Urinary bladder (tissue), 3 donors: ENCODE measurements at regions not wholly inside any gene's neighbourhood (a gene's known extent, or its start where the extent isn't known, plus 50 kb on each side); places are given as distances from the start of the nearest gene placed in this dataset.

Experiments used
- DNase-seq: peaks from one replicate; pipeline ENCODE4 v3.0.0-alpha.2; 2015; ENCODE audit errors: extremely low spot score
- H3K27ac ChIP-seq: one replicate; pipeline ENCODE4 v1.5.1; 2013; ENCODE audit warnings: low read depth, mild to moderate bottlenecking, moderate library complexity
- H3K36me3 ChIP-seq: one replicate; pipeline ENCODE4 v1.6.1; 2013; ENCODE audit warnings: mild to moderate bottlenecking, moderate library complexity; ENCODE audit not compliant: insufficient read depth
- H3K4me1 ChIP-seq: one replicate; pipeline ENCODE4 v1.6.1; 2013; ENCODE audit warnings: mild to moderate bottlenecking, moderate library complexity; ENCODE audit not compliant: insufficient read depth
- H3K4me3 ChIP-seq: one replicate; pipeline ENCODE4 v1.5.1; 2013; ENCODE audit warnings: low read depth, low read length
- WGBS: extraction: QIAGEN DNeasy Blood & Tissue Kit; methylation state at CpG from one replicate; pipeline ENCODE4 v1.1.7; 2013; 5-methylcytosine and 5-hydroxymethylcytosine counted together
- donor health status: healthy with polysubstance abuse.
- donor health status: healthy.

DNA sequence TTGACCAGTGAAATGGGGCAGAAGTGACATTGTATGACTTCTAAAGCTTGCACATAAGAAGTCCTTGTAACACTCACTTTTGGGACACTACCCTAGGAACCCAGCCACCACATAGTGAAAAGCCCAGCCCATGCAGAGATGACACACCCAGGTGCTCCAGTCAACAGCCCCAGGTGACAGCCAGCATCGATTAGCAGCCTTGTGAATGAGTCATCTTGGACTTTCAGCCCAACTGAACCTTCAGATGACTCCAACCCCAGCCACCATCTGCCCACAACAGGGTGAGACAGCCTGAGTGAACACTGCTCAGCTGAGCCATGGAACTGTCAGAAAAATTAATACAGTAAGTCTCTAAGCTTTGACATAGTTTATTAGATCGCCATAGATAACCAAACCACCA lies 458.6 kb downstream of the ZSWIM6 start:
- H3K4me3 ChIP-seq = no peak overlapping the region
- 77% methylated on average over 2 of the region's 2 CpGs for WGBS

DNA sequence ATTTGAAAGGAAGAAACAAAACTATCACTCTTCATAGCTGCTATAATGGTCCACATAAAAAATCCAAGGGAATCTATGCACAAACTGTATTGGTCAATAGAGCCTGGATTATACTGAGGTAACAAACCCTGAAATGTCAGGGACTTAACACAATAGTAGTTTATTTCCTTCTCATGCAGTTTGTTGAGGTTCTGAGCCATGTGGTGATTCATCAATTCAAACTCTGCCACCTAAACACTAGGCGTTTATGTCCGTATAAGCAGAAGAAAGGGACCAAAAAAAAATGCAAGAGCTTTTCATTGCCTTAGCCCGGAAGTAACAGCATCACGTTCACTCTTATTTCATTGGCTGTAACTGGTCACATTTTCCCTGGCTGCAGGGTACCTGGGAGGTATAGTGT lies 464.7 kb downstream of the ZSWIM6 start:
- no peaks in the 10 kb centered on the region for H3K36me3 ChIP-seq
- WGBS = 82% methylated on average over 4 of the region's 4 CpGs
- no peak for DNase-seq
- no peak overlapping the region for H3K27ac ChIP-seq
- H3K4me1 ChIP-seq = no peaks in the 10 kb centered on the region
- H3K4me3 ChIP-seq = no peak overlapping the region

More for the DNA sequence above, 458.6 kb downstream of the ZSWIM6 start:
- no peaks in the 10 kb centered on the region for H3K36me3 ChIP-seq
- no peak overlapping the region for H3K27ac ChIP-seq
- DNase-seq = no peak
- no peaks in the 10 kb centered on the region for H3K4me1 ChIP-seq

DNA sequence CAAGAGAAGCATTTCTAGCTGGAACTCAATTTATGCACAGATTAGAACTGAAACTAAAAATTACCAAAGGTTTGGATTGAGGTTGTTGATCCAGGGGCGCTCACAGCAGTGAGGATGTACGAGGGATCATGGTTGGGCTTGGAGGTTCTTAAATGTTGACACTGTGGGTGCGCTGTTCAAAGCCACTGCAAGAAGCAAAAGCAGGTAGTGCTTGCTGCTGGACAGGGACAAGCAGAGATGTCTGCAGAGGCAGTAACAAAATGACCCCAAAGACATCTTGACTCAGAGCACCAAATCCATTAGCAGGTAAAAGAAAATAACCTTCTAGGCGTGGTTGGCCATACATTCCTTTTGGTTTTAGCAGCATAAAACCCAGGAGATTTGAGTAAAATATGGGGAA lies 468.4 kb downstream of the ZSWIM6 start:
- Histone ChIP-seq H3K4me1 (no peaks in the 10 kb centered on the region), H3K27ac (no peak overlapping the region), H3K4me3 (no peak overlapping the region), H3K36me3 (no peaks in the 10 kb centered on the region)
- DNase-seq = no peak
- WGBS = 89% methylated on average over 4 of the region's 4 CpGs

GRCh38 chr5:61801174-61801573 lies 469.1 kb downstream of the ZSWIM6 start:
- Histone ChIP-seq H3K36me3 (no peaks in the 10 kb centered on the region), H3K27ac (no peak overlapping the region), H3K4me1 (no peaks in the 10 kb centered on the region), H3K4me3 (no peak overlapping the region)
- no peak for DNase-seq
- WGBS = 53% methylated on average over 4 of the region's 4 CpGs

DNA sequence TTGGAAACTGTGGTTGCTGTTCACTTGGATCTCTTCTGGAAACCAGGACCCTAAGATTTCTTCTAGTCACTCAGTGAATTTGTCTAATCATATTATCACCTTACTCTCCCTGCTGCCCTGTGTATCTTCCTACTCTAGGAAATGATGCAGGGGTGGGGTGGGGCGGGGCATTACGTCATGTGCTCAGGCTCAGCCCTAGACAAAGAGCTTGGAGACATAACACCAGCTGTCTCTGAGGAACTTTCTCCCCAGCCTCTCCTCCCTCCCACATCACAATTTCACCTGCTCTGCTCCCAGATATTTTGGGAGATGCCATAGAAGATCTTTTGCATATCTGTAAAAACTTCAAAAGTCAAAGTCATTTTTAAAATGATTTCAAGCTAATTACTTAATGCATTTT lies 470.4 kb downstream of the ZSWIM6 start:
- WGBS = 65% methylated on average over 2 of the region's 2 CpGs
- no peaks in the 10 kb centered on the region for H3K4me1 ChIP-seq
- no peak for DNase-seq
- H3K27ac ChIP-seq = no peak overlapping the region
- no peak overlapping the region for H3K4me3 ChIP-seq
- H3K36me3 ChIP-seq = no peaks in the 10 kb centered on the region

GRCh38 chr5:61805101-61805500 lies 473.0 kb downstream of the ZSWIM6 start:
- Histone ChIP-seq H3K4me3 (no peak overlapping the region), H3K27ac (no peak overlapping the region), H3K36me3 (no peaks in the 10 kb centered on the region), H3K4me1 (no peaks in the 10 kb centered on the region)
- no peak for DNase-seq
- WGBS = 52% methylated on average over 5 of the region's 5 CpGs

- Histone ChIP-seq H3K4me3 (no peak overlapping the region), H3K27ac (no peak overlapping the region), H3K36me3 (no peaks in the 10 kb centered on the region), H3K4me1 (no peaks in the 10 kb centered on the region)
- no peak for DNase-seq
- 82% methylated on average over 3 of the region's 3 CpGs for WGBS
Observed at GRCh38 chr5:61806491-61807020, 474.5 kb downstream of the ZSWIM6 start.

- Histone ChIP-seq H3K27ac (no peak overlapping the region), H3K4me3 (no peak overlapping the region), H3K4me1 (no peaks in the 10 kb centered on the region), H3K36me3 (no peaks in the 10 kb centered on the region)
- DNase-seq = no peak
- WGBS = 77% methylated on average over 3 of the region's 3 CpGs
Observed at GRCh38 chr5:61808091-61808490, 476.0 kb downstream of the ZSWIM6 start.

DNA sequence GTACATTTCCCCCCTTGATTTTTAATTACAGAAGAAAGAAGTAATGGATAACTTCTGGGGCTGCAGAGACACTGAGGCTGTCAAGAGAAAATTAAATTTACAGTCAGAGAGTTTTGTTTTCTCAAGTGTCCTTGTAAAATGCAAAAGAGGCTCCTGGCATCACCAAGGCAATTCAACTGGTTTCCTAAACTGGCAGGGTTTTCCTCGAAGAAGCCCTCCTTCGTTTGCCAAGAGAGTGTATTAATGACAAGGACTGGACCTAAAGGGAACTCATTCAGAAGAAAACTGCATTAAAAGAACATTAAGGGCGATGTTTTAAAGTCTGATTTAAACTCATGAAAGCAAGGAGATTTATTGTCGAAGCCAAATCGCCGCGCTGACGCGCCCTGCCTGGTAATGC lies 476.9 kb downstream of the ZSWIM6 start:
- DNase-seq = no peak
- no peaks in the 10 kb centered on the region for H3K36me3 ChIP-seq
- WGBS = 89% methylated on average over 9 of the region's 9 CpGs
- no peak overlapping the region for H3K27ac ChIP-seq
- no peak overlapping the region for H3K4me3 ChIP-seq
- no peaks in the 10 kb centered on the region for H3K4me1 ChIP-seq

GRCh38 chr5:61809651-61810050 lies 477.6 kb downstream of the ZSWIM6 start:
- WGBS = 71% methylated on average over 4 of the region's 4 CpGs
- peak; percentile 64 for DNase-seq
- Histone ChIP-seq H3K4me3 (no peak overlapping the region), H3K36me3 (no peaks in the 10 kb centered on the region), H3K27ac (no peak overlapping the region), H3K4me1 (no peaks in the 10 kb centered on the region)

DNA sequence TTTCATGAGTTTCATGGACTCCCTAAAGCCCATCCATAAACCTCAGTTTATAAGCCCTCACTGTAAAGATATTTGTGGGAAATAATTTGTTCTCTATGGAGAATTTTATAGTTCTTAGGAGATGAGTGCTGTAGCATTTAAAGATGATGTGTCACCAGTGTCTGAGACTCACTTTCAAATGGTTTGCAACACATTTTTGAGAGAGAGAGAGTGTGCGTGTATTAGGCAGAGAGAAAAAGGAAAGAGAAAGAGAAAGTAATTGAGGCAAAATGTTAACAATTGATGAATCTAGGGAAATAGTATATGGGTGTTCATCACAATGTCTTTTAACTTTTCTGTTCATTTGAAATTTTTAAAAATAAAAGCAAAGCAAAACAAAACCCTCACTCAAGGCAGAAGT lies 479.0 kb downstream of the ZSWIM6 start:
- WGBS = 60% methylated on average over 1 of the region's 1 CpG
- H3K4me1 ChIP-seq = no peaks in the 10 kb centered on the region
- no peak for DNase-seq
- no peak overlapping the region for H3K27ac ChIP-seq
- no peaks in the 10 kb centered on the region for H3K36me3 ChIP-seq
- no peak overlapping the region for H3K4me3 ChIP-seq

GRCh38 chr5:61813361-61813760 lies 481.3 kb downstream of the ZSWIM6 start:
- H3K36me3 ChIP-seq = no peaks in the 10 kb centered on the region
- DNase-seq = no peak
- no peak overlapping the region for H3K27ac ChIP-seq
- 89% methylated on average over 1 of the region's 1 CpG for WGBS
- no peak overlapping the region for H3K4me3 ChIP-seq
- H3K4me1 ChIP-seq = no peaks in the 10 kb centered on the region

- Histone ChIP-seq H3K36me3 (no peaks in the 10 kb centered on the region), H3K27ac (no peak overlapping the region), H3K4me1 (no peaks in the 10 kb centered on the region), H3K4me3 (no peak overlapping the region)
- 92% methylated on average over 1 of the region's 1 CpG for whole genome bisulfite sequencing
- DNase-seq = no peak
Observed at GRCh38 chr5:61815339-61815738, 483.3 kb downstream of the ZSWIM6 start.

- no peak overlapping the region for H3K27ac ChIP-seq
- H3K4me1 ChIP-seq = no peaks in the 10 kb centered on the region
- WGBS = 74% methylated on average over 9 of the region's 9 CpGs
- no peak for DNase-seq
- H3K36me3 ChIP-seq = no peaks in the 10 kb centered on the region
- no peak overlapping the region for H3K4me3 ChIP-seq
Observed at GRCh38 chr5:61816146-61816545, 484.1 kb downstream of the ZSWIM6 start.
